Parathyroid adenoma (tissue), 2 donors: ENCODE measurements at regions not wholly inside any gene's neighbourhood (a gene's known extent, or its start where the extent isn't known, plus 50 kb on each side); places are given as distances from the start of the nearest gene placed in this dataset.

Experiments used
- H2AFZ ChIP-seq: fragments of 300-600 bp; sonication (generic); one replicate; pipeline ENCODE4 v1.7.0; 2017; ENCODE audit warnings: antibody characterized with exemption, mild to moderate bottlenecking
- H3K27ac ChIP-seq: fragments of 300-600 bp; sonication (generic); one replicate; pipeline ENCODE4 v1.7.0; 2017
- H3K27me3 ChIP-seq: fragments of 300-600 bp; sonication (generic); one replicate; pipeline ENCODE4 v1.7.0; 2017; ENCODE audit warnings: low read length; ENCODE audit not compliant: control insufficient read depth, insufficient read depth
- H3K36me3 ChIP-seq: fragments of 300-600 bp; sonication (generic); one replicate; pipeline ENCODE4 v1.7.0; 2017; ENCODE audit warnings: low read length; ENCODE audit not compliant: control insufficient read depth, insufficient read depth
- H3K4me1 ChIP-seq: fragments of 300-600 bp; sonication (generic); one replicate; pipeline ENCODE4 v1.7.0; 2017; ENCODE audit warnings: control low read depth
- H3K4me2 ChIP-seq: fragments of 300-600 bp; sonication (generic); one replicate; pipeline ENCODE4 v1.7.0; 2017; ENCODE audit warnings: low read length
- H3K4me3 ChIP-seq: fragments of 300-600 bp; sonication (generic); one replicate; pipeline ENCODE4 v1.7.0; 2017; ENCODE audit warnings: low read depth, low read length
- H3K79me2 ChIP-seq: fragments of 300-600 bp; sonication (generic); one replicate; pipeline ENCODE4 v1.7.0; 2017; ENCODE audit warnings: control low read depth
- H3K9ac ChIP-seq: fragments of 300-600 bp; sonication (generic); one replicate; pipeline ENCODE4 v1.7.0; 2017; ENCODE audit warnings: mild to moderate bottlenecking
- H3K9me3 ChIP-seq: fragments of 300-600 bp; sonication (generic); one replicate; pipeline ENCODE4 v1.7.0; 2017; ENCODE audit warnings: low read length; ENCODE audit not compliant: control insufficient read depth
- CTCF ChIP-seq: fragments of 300-600 bp; sonication (generic); IDR thresholded peaks from one replicate; pipeline ENCODE4 v1.7.0; 2017; ENCODE audit warnings: antibody characterized with exemption, mild to moderate bottlenecking
- donor health status: primary hyperparathyroidism.

- Histone ChIP-seq H3K36me3 (no peaks in the 10 kb centered on the region), H3K9ac (no peak overlapping the region), H3K4me2 (no peak overlapping the region), H3K9me3 (no peaks in the 10 kb centered on the region), H3K27me3 (no peaks in the 10 kb centered on the region), H3K4me3 (no peak overlapping the region), H3K27ac (no peak overlapping the region), H2AFZ (no peak overlapping the region), H3K79me2 (no peaks in the 10 kb centered on the region), H3K4me1 (no peaks in the 10 kb centered on the region)
- TF ChIP-seq CTCF = no peak
These were observed 283.3 kb downstream of the FOXO1 start for GRCh38 chr13:40383132-40383531.

DNA sequence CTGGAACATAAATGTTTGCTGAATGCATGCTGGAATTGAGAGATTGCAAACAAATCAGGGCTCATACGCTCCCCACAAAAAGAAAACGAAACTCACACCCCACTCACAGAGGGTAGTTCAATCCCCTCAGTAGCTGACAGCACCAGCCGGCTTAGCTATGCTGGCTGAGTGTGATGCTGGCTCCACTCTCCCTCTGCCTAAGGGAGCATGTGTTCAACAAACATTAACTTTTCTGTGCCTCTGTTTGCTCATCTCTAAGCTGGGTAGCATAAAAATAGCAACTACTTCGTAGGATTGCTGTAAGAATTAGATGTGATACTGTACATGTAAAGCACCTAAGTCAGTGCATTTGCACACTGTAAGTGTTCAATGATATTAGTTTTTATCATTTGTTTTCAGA is 282.6 kb downstream of the FOXO1 start:
- no peaks in the 10 kb centered on the region for H3K4me1 ChIP-seq

DNA sequence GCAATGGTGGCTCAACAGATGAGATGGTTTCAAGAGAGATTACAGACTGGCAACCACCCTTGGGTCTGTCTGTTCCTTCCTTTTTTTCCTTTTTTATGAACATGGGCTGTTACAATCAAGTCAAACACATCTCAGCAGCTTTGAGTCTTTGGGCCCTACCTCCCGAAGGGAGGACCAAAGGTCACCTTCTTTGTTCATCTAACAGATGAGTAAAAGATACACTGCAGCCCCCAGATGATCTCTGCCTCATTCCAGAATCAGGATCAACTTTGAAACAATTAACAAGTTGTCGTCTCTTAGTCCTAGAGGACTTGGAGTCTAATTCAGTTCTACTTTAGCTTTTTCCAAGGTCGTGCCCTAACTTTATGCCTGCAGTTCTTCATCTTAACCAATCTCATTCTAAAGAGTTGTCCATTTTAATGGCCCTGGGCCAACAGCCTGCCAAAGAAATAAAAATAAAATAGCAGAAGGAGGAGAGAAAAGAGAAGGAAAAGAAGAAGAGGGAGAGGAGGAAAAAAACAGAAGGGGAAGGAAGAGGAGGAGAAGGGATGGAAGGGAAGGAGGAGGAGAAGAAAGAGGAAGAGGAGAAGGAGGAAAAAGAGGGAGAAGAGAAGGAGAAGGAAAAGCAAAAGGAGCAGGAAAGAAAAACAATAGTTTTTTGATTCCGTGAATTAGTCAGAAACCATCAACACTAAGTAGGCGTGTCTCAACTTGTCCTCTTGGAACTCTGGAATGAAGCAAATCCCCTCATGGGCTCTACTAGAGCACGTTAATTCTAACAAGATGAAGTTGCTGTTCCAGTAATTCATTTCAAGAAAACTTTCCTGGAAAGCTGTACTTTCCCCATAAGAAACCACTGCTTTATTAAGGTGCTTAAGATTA is 281.2 kb downstream of the FOXO1 start:
- no peak overlapping the region for H3K27ac ChIP-seq
- H3K36me3 ChIP-seq = no peaks in the 10 kb centered on the region
- no peaks in the 10 kb centered on the region for H3K27me3 ChIP-seq

More for the DNA sequence above, 282.6 kb downstream of the FOXO1 start:
- Histone ChIP-seq H3K27ac (no peak overlapping the region), H3K36me3 (no peaks in the 10 kb centered on the region), H3K27me3 (no peaks in the 10 kb centered on the region), H3K9ac (no peak overlapping the region), H3K9me3 (no peaks in the 10 kb centered on the region), H3K4me3 (no peak overlapping the region), H2AFZ (no peak overlapping the region), H3K79me2 (no peaks in the 10 kb centered on the region), H3K4me2 (no peak overlapping the region)
- TF ChIP-seq CTCF = no peak

GRCh38 chr13:40385858-40386180 is 280.6 kb downstream of the FOXO1 start:
- Histone ChIP-seq H3K4me1 (no peaks in the 10 kb centered on the region), H3K4me2 (no peak overlapping the region)
- TF ChIP-seq CTCF = no peak

More for the DNA sequence above, 281.2 kb downstream of the FOXO1 start:
- Histone ChIP-seq H2AFZ (no peak overlapping the region), H3K4me3 (no peak overlapping the region), H3K4me1 (no peaks in the 10 kb centered on the region), H3K4me2 (no peak overlapping the region), H3K9me3 (no peaks in the 10 kb centered on the region), H3K9ac (no peak overlapping the region), H3K79me2 (no peaks in the 10 kb centered on the region)
- no peak for TF ChIP-seq CTCF

GRCh38 chr13:40386586-40386985 is 279.9 kb downstream of the FOXO1 start:
- no peak for TF ChIP-seq CTCF
- Histone ChIP-seq H2AFZ (no peak overlapping the region), H3K4me3 (no peak overlapping the region), H3K9ac (no peak overlapping the region), H3K9me3 (no peaks in the 10 kb centered on the region), H3K36me3 (no peaks in the 10 kb centered on the region), H3K27ac (no peak overlapping the region), H3K27me3 (no peaks in the 10 kb centered on the region), H3K4me2 (no peak overlapping the region), H3K4me1 (no peaks in the 10 kb centered on the region), H3K79me2 (no peaks in the 10 kb centered on the region)

More at GRCh38 chr13:40385858-40386180, 280.6 kb downstream of the FOXO1 start:
- Histone ChIP-seq H2AFZ (no peak overlapping the region), H3K9ac (no peak overlapping the region), H3K79me2 (no peaks in the 10 kb centered on the region), H3K9me3 (no peaks in the 10 kb centered on the region), H3K27ac (no peak overlapping the region), H3K4me3 (no peak overlapping the region), H3K36me3 (no peaks in the 10 kb centered on the region), H3K27me3 (no peaks in the 10 kb centered on the region)
